ENCODE measurements at regions not wholly inside any gene's neighbourhood (a gene's known extent, or its start where the extent isn't known, plus 50 kb on each side); places are given as distances from the start of the nearest gene placed in this dataset.

DNA sequence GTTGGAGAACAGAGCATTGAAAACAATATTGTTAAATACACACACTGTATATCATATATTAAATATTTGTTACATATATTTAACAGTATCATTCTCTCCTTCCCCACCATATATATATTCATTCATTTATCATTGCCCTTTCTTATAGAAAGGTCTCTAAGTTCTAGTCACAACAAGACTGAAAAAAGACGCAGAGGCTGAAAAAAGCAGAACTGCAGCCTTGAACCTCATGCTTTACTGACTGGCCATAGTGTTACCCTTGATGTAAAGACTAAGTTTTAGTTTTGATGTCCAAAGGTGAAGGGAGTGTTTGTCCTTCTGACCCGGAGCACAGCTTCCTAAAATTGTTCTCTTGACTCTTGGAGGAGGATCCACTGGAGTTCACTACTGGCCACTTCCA is 247.9 kb downstream of the PTEN start:
- in situ Hi-C loops (cut with MboI; ENCODE audit: low pct_ligation_motif_present in 1 of 4, low pct_unique_long_range_greater_than_20kb in 1 of 4, low sequenced_read_pairs in 3 of 4), result loop anchor here in 1 of 4 donors (25.0 kb wide), 1 partner anchor 249 kb away; the partner anchor contains the start of genes KLLN and PTEN
- intact Hi-C loops (cut with DNase I; ENCODE audit: low total_unique reads), result loop anchor here (10.0 kb wide), 1 partner anchor 256 kb away; no protein-coding TSS in a partner anchor
- peaks cover 0 to 13% (median 2%) of the 10 kb centered on the region in 4 donors for H3K4me1 ChIP-seq
- TF ChIP-seq, protein P1, sequence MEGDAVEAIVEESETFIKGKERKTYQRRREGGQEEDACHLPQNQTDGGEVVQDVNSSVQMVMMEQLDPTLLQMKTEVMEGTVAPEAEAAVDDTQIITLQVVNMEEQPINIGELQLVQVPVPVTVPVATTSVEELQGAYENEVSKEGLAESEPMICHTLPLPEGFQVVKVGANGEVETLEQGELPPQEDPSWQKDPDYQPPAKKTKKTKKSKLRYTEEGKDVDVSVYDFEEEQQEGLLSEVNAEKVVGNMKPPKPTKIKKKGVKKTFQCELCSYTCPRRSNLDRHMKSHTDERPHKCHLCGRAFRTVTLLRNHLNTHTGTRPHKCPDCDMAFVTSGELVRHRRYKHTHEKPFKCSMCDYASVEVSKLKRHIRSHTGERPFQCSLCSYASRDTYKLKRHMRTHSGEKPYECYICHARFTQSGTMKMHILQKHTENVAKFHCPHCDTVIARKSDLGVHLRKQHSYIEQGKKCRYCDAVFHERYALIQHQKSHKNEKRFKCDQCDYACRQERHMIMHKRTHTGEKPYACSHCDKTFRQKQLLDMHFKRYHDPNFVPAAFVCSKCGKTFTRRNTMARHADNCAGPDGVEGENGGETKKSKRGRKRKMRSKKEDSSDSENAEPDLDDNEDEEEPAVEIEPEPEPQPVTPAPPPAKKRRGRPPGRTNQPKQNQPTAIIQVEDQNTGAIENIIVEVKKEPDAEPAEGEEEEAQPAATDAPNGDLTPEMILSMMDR (IDR thresholded peaks at IDR 0.05), result no peak
- TF ChIP-seq POLR2A (IDR thresholded peaks at IDR 0.05), result no peak
- no peak for TF ChIP-seq EP300 (IDR thresholded peaks at IDR 0.05; ENCODE audit: low read depth)
- no peak for TF ChIP-seq POLR2AphosphoS5 (IDR thresholded peaks at IDR 0.05)
- H3K27ac ChIP-seq, result no peak overlapping the region
- H3K9me3 ChIP-seq, result no peaks in the 10 kb centered on the region
- DNase-seq, result no peak
- no peaks in the 10 kb centered on the region for H3K27me3 ChIP-seq
- H3K4me3 ChIP-seq, result no peak overlapping the region
- 63 to 100% methylated on average over 1 to 2 of the region's 2 CpGs for WGBS, 2 donors (ENCODE audit: low coverage in 1 of 2)
- H3K36me3 ChIP-seq, result no peaks in the 10 kb centered on the region

DNA sequence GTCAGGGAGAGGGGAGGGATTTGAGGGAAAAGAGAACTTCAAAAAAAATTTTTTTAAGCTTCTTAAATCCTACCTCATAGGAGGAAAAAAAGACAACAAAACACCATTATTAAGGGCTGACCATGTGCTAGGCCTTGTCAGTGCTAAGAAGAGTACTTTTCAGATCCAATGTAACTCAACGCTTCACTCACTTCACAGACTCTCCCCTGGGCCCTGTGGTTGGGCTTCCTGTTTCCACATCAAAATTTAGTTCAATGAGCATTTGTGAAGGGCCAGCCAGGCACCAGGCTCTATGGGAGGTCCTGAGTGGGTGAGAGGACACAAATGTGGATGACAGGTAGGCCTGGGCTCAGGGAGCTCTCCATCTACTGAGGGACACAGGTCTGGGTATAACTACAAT is 249.8 kb downstream of the PTEN start:
- Histone ChIP-seq H3K27ac (no peak overlapping the region), H3K27me3 (no peaks in the 10 kb centered on the region), H3K4me1 (peaks cover 0 to 21% (median 2%) of the 10 kb centered on the region in 4 donors), H3K9me3 (no peaks in the 10 kb centered on the region), H3K36me3 (no peaks in the 10 kb centered on the region), H3K4me3 (no peak overlapping the region)
- 77% methylated on average over 1 of the region's 1 CpG; no CpG with 5 or more reads in 1 of the 2 donors for WGBS, 2 donors (ENCODE audit: low coverage in 1 of 2)
- TF ChIP-seq EP300 (IDR thresholded peaks at IDR 0.05; ENCODE audit: low read depth) (no peak), POLR2A (IDR thresholded peaks at IDR 0.05) (no peak), POLR2AphosphoS5 (IDR thresholded peaks at IDR 0.05) (no peak)
- TF ChIP-seq, protein P1 (IDR thresholded peaks at IDR 0.05), result no peak
- DNase-seq, result no peak
- intact Hi-C loops (cut with DNase I; ENCODE audit: low total_unique reads) (loop anchor here (10.0 kb wide), 1 partner anchor 258 kb away; no protein-coding TSS in a partner anchor), in situ Hi-C loops (cut with MboI; ENCODE audit: low pct_ligation_motif_present in 1 of 4, low pct_unique_long_range_greater_than_20kb in 1 of 4, low sequenced_read_pairs in 3 of 4) (loop anchor here in 1 of 4 donors (25.0 kb wide), 1 partner anchor 251 kb away; the partner anchor contains the start of genes KLLN and PTEN)

DNA sequence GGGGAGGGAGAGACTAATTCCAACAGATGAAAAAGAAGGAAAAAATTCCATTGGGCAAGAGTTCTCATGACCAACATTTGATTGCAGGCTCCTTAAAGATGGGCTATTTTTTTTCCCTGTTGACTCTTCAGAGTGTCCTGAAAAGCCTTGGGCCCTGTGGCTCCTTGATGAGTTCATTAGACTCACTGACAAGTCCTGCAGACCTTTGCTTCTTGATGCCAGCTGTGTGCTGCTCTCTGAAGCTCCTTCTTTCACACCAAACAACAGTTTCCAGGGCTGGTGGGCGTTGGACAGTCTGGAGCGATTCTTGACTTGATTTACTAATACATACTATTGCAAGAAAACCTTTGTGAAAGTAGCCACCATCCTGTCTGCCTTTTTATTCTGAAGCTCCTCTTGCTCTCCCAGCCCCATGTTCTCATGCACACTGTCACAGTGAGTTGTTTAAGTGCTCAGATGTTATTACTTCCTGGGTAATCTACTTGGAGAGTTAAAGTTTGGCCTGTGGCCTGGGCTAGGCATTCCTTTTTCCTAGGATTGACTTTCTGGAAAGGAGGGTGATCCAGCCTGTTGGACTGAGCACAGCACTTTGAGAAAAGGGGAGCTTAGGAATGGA is 250.3 kb downstream of the PTEN start:
- Histone ChIP-seq H3K36me3 (no peaks in the 10 kb centered on the region), H3K4me1 (peaks cover 0 to 21% (median 2%) of the 10 kb centered on the region in 4 donors), H3K27ac (no peak overlapping the region), H3K4me3 (no peak overlapping the region), H3K9me3 (no peaks in the 10 kb centered on the region), H3K27me3 (no peaks in the 10 kb centered on the region)
- 77 to 100% methylated on average over 2 of the region's 2 CpGs for WGBS, 2 donors (ENCODE audit: low coverage in 1 of 2)
- intact Hi-C loops (cut with DNase I; ENCODE audit: low total_unique reads) (loop anchor here (10.0 kb wide), 1 partner anchor 259 kb away; no protein-coding TSS in a partner anchor), in situ Hi-C loops (cut with MboI; ENCODE audit: low pct_ligation_motif_present in 1 of 4, low pct_unique_long_range_greater_than_20kb in 1 of 4, low sequenced_read_pairs in 3 of 4) (loop anchor here in 1 of 4 donors (25.0 kb wide), 1 partner anchor 251 kb away; the partner anchor contains the start of genes KLLN and PTEN)
- no peak for DNase-seq
- TF ChIP-seq EP300 (IDR thresholded peaks at IDR 0.05; ENCODE audit: low read depth) (no peak), POLR2AphosphoS5 (IDR thresholded peaks at IDR 0.05) (no peak), POLR2A (IDR thresholded peaks at IDR 0.05) (no peak)
- TF ChIP-seq, protein P1 (IDR thresholded peaks at IDR 0.05), result no peak

GRCh38 chr10:88114368-88114767 is 250.9 kb downstream of the PTEN start:
- in situ Hi-C loops (cut with MboI; ENCODE audit: low pct_ligation_motif_present in 1 of 4, low pct_unique_long_range_greater_than_20kb in 1 of 4, low sequenced_read_pairs in 3 of 4) (loop anchor here in 1 of 4 donors (25.0 kb wide), 1 partner anchor 252 kb away; the partner anchor contains the start of genes KLLN and PTEN), intact Hi-C loops (cut with DNase I; ENCODE audit: low total_unique reads) (loop anchor here (10.0 kb wide), 1 partner anchor 260 kb away; no protein-coding TSS in a partner anchor)
- H3K9me3 ChIP-seq, result no peaks in the 10 kb centered on the region
- DNase-seq, result peak; percentile 29
- no peaks in the 10 kb centered on the region for H3K36me3 ChIP-seq
- 57 to 83% methylated on average over 5 to 7 of the region's 7 CpGs for WGBS, 2 donors (ENCODE audit: low coverage in 1 of 2)
- no peak overlapping the region for H3K4me3 ChIP-seq
- H3K27ac ChIP-seq, result no peak overlapping the region
- H3K4me1 ChIP-seq, result peaks cover 0 to 21% (median 2%) of the 10 kb centered on the region in 4 donors
- TF ChIP-seq, protein P1 (IDR thresholded peaks at IDR 0.05), result peak in 4 of 5 experiments; percentile 22 to 35 (median 30)
- no peak for TF ChIP-seq EP300 (IDR thresholded peaks at IDR 0.05; ENCODE audit: low read depth)
- no peaks in the 10 kb centered on the region for H3K27me3 ChIP-seq

Measured in transverse colon (tissue), 4 donors.